Stimulated activated CD4-positive, alpha-beta T cell treated with anti-CD3 and anti-CD28 coated beads, TNF-alpha, amount 100 ng/mL, for 1 hour (primary cell): ENCODE measurements at regions not wholly inside any gene's neighbourhood (a gene's known extent, or its start where the extent isn't known, plus 50 kb on each side); places are given as distances from the start of the nearest gene placed in this dataset.

Experiments
- DNase-seq, 3 donors: peaks; one replicate each; pipeline ENCODE4 v3.0.0-alpha.2; 2020; ENCODE audit warnings: low read depth in 3 of 3, low spot score in 1 of 3

GRCh38 chr18:77653792-77654191 is 404.1 kb downstream of the GALR1 start:
- no peak for DNase-seq

GRCh38 chr18:77654302-77654701 is 404.7 kb downstream of the GALR1 start:
- DNase-seq = no peak

GRCh38 chr18:77657651-77658298 is 408.1 kb downstream of the GALR1 start:
- no peak for DNase-seq

GRCh38 chr18:77658299-77658662 is 408.6 kb downstream of the GALR1 start:
- DNase-seq = no peak

- no peak for DNase-seq
These were observed 409.3 kb downstream of the GALR1 start for GRCh38 chr18:77658751-77659448.

GRCh38 chr18:77666613-77667012 is 417.0 kb downstream of the GALR1 start:
- DNase-seq = no peak

- no peak for DNase-seq
These were observed 418.6 kb downstream of the GALR1 start for GRCh38 chr18:77668219-77668618.

GRCh38 chr18:77669331-77669730 is 419.7 kb downstream of the GALR1 start:
- DNase-seq = no peak

- DNase-seq = no peak
These were observed 422.0 kb downstream of the GALR1 start for GRCh38 chr18:77671456-77672167.

GRCh38 chr18:77676910-77677309 is 427.3 kb downstream of the GALR1 start:
- no peak for DNase-seq

- DNase-seq = no peak
These were observed 427.9 kb downstream of the GALR1 start for GRCh38 chr18:77677536-77677935.

- DNase-seq = no peak
These were observed 430.2 kb downstream of the GALR1 start for GRCh38 chr18:77679869-77680268.

GRCh38 chr18:77700051-77700450 is 450.4 kb downstream of the GALR1 start:
- DNase-seq = no peak

GRCh38 chr18:77701977-77702376 is 452.3 kb downstream of the GALR1 start:
- DNase-seq = no peak

- no peak for DNase-seq
These were observed 453.0 kb downstream of the GALR1 start for GRCh38 chr18:77702686-77703085.

- no peak for DNase-seq
These were observed 455.7 kb downstream of the GALR1 start for GRCh38 chr18:77705301-77705700.

- no peak for DNase-seq
These were observed 459.3 kb downstream of the GALR1 start for GRCh38 chr18:77708826-77709506.

GRCh38 chr18:77711096-77711495 is 461.4 kb downstream of the GALR1 start:
- DNase-seq = no peak

GRCh38 chr18:77714716-77715115 is 465.1 kb downstream of the GALR1 start:
- no peak for DNase-seq

GRCh38 chr18:77716282-77716681 is 466.6 kb downstream of the GALR1 start:
- DNase-seq = no peak

GRCh38 chr18:77733292-77733903 is 483.8 kb downstream of the GALR1 start:
- DNase-seq = no peak
